ENCODE measurements at regions not wholly inside any gene's neighbourhood (a gene's known extent, or its start where the extent isn't known, plus 50 kb on each side); places are given as distances from the start of the nearest gene placed in this dataset.

DNA sequence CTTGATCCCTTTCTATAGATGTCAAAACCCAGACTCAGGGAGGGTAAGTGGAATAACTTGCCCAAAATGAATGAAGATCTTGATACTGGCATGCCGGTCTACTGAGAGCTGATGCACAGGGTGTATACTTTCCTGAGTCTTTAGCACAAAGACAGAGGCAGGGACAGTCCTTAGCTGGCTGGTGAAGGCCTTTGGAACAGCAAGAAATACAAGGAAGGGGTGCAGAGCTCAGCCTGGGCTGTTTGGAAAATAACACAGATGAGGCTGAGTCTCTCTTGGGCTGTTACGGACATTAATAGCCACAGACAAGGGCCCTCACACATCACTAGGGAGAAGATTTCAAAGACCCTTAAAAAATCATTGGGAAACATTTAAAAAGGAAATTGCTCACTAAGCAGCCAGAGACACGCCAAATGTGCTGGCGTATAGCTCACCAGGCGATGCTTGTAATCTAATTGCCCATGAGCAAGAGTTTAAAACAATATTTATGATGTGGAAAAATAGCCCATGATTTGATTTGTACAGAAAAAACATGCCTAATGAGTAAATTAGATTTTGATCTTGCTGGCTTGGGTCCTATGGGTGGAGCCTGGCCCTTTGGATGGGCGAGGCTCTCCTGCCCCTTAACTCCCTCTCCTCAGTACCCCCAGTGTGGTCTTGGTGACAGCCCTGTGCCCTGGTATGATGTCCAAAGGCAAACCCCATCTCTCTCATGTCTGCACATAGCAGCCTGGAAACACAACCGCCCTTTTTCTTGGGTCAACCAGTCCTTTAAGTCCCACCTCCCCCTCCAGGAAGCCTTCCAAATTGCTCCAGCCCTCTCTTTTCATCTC is 81.8 kb upstream of the MRPS22 start:
- no peaks in the 10 kb centered on the region for H3K9me2 ChIP-seq (ENCODE audit: low read depth, low read length)
- no peaks in the 10 kb centered on the region for H3K79me2 ChIP-seq (ENCODE audit: insufficient read depth, low read length)
- H3K27ac ChIP-seq (ENCODE audit: low read depth, low read length, poor library complexity, severe bottlenecking) = no peak overlapping the region

DNA sequence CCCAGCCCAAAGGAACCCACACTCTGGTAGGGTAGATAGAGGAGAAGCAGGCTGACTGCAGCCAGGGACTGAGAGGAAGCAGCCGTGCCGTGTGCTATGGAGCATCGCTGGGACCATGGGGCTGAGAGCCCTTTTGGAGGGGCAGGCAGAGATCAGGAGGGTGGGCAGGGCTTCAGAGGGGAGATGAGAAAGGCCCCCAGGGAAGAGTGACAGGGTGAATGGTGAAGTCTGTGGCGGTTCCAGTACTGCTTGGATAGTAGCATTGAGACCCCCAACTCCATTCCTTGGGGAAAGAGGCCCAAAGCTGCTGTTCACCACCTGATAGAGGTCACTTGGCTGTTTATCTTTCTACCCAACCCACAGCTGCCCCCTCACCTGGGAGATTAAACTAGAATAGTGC is 80.0 kb upstream of the MRPS22 start:
- H3F3A ChIP-seq (ENCODE audit: insufficient read depth, low read length) = no peaks in the 10 kb centered on the region
- H3K9me2 ChIP-seq (ENCODE audit: low read depth, low read length) = no peaks in the 10 kb centered on the region
- TF ChIP-seq, protein P1, sequence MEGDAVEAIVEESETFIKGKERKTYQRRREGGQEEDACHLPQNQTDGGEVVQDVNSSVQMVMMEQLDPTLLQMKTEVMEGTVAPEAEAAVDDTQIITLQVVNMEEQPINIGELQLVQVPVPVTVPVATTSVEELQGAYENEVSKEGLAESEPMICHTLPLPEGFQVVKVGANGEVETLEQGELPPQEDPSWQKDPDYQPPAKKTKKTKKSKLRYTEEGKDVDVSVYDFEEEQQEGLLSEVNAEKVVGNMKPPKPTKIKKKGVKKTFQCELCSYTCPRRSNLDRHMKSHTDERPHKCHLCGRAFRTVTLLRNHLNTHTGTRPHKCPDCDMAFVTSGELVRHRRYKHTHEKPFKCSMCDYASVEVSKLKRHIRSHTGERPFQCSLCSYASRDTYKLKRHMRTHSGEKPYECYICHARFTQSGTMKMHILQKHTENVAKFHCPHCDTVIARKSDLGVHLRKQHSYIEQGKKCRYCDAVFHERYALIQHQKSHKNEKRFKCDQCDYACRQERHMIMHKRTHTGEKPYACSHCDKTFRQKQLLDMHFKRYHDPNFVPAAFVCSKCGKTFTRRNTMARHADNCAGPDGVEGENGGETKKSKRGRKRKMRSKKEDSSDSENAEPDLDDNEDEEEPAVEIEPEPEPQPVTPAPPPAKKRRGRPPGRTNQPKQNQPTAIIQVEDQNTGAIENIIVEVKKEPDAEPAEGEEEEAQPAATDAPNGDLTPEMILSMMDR (IDR thresholded peaks at IDR 0.05; ENCODE audit: low read length) = no peak
- TF ChIP-seq EZH2 (IDR thresholded peaks at IDR 0.05; ENCODE audit: borderline replicate concordance, low read length) = no peak
- no peaks in the 10 kb centered on the region for H3K36me3 ChIP-seq (ENCODE audit: insufficient read depth, low read length)
- H2AFZ ChIP-seq (ENCODE audit: low read length) = no peak overlapping the region
- no peaks in the 10 kb centered on the region for H4K20me1 ChIP-seq (ENCODE audit: insufficient read depth, low read length)
- H3K27me3 ChIP-seq (ENCODE audit: insufficient read depth, low read length) = no peaks in the 10 kb centered on the region
- no peaks in the 10 kb centered on the region for H3K9me3 ChIP-seq (ENCODE audit: low read length)
- H3K27ac ChIP-seq (ENCODE audit: low read depth, low read length, poor library complexity, severe bottlenecking) = no peak overlapping the region
- no peak overlapping the region for H3K4me3 ChIP-seq (ENCODE audit: low read depth, low read length, poor library complexity, severe bottlenecking)
- H3K4me1 ChIP-seq (ENCODE audit: insufficient read depth, low read length, severe bottlenecking) = no peaks in the 10 kb centered on the region
- H3K4me2 ChIP-seq (ENCODE audit: low read length) = no peak overlapping the region
- H3K9ac ChIP-seq (ENCODE audit: low read length) = no peak overlapping the region
- no peaks in the 10 kb centered on the region for H3K79me2 ChIP-seq (ENCODE audit: insufficient read depth, low read length)

More for the DNA sequence above, 81.8 kb upstream of the MRPS22 start:
- H2AFZ ChIP-seq (ENCODE audit: low read length) = no peak overlapping the region
- TF ChIP-seq, protein P1 (IDR thresholded peaks at IDR 0.05; ENCODE audit: low read length) = no peak
- TF ChIP-seq EZH2 (IDR thresholded peaks at IDR 0.05; ENCODE audit: borderline replicate concordance, low read length) = no peak
- no peaks in the 10 kb centered on the region for H4K20me1 ChIP-seq (ENCODE audit: insufficient read depth, low read length)
- H3F3A ChIP-seq (ENCODE audit: insufficient read depth, low read length) = no peaks in the 10 kb centered on the region
- H3K9me3 ChIP-seq (ENCODE audit: low read length) = no peaks in the 10 kb centered on the region
- no peaks in the 10 kb centered on the region for H3K27me3 ChIP-seq (ENCODE audit: insufficient read depth, low read length)
- no peak overlapping the region for H3K4me3 ChIP-seq (ENCODE audit: low read depth, low read length, poor library complexity, severe bottlenecking)
- H3K4me1 ChIP-seq (ENCODE audit: insufficient read depth, low read length, severe bottlenecking) = no peaks in the 10 kb centered on the region
- H3K36me3 ChIP-seq (ENCODE audit: insufficient read depth, low read length) = no peaks in the 10 kb centered on the region
- H3K9ac ChIP-seq (ENCODE audit: low read length) = no peak overlapping the region
- H3K4me2 ChIP-seq (ENCODE audit: low read length) = no peak overlapping the region

DNA sequence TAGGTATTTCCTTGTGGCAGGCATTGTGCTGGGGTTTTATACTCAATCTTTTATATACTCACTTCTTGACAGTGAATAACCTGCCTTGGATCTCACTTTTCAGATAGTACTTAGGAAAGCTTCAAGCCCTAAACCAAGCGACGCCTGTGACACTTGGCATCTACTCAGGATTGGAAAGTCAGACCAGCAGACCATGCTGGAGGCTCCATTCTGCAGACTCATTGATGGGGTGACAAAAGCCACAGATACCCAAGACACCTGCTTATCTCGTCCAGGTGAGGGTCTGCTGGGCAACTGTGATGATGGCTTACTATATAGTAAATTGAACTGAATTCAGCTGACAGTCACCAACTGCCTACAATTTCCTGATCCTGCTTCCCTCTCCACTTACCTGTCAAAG is 79.4 kb upstream of the MRPS22 start:
- H3K36me3 ChIP-seq (ENCODE audit: insufficient read depth, low read length) = no peaks in the 10 kb centered on the region
- no peak overlapping the region for H3K9ac ChIP-seq (ENCODE audit: low read length)
- H3K9me2 ChIP-seq (ENCODE audit: low read depth, low read length) = no peaks in the 10 kb centered on the region
- H3K4me3 ChIP-seq (ENCODE audit: low read depth, low read length, poor library complexity, severe bottlenecking) = no peak overlapping the region
- H3K27ac ChIP-seq (ENCODE audit: low read depth, low read length, poor library complexity, severe bottlenecking) = no peak overlapping the region
- H4K20me1 ChIP-seq (ENCODE audit: insufficient read depth, low read length) = no peaks in the 10 kb centered on the region
- H3K27me3 ChIP-seq (ENCODE audit: insufficient read depth, low read length) = no peaks in the 10 kb centered on the region
- no peaks in the 10 kb centered on the region for H3F3A ChIP-seq (ENCODE audit: insufficient read depth, low read length)
- H2AFZ ChIP-seq (ENCODE audit: low read length) = no peak overlapping the region
- H3K4me1 ChIP-seq (ENCODE audit: insufficient read depth, low read length, severe bottlenecking) = no peaks in the 10 kb centered on the region
- H3K9me3 ChIP-seq (ENCODE audit: low read length) = no peaks in the 10 kb centered on the region
- H3K4me2 ChIP-seq (ENCODE audit: low read length) = no peak overlapping the region
- no peaks in the 10 kb centered on the region for H3K79me2 ChIP-seq (ENCODE audit: insufficient read depth, low read length)
- TF ChIP-seq, protein P1 (IDR thresholded peaks at IDR 0.05; ENCODE audit: low read length) = no peak
- no peak for TF ChIP-seq EZH2 (IDR thresholded peaks at IDR 0.05; ENCODE audit: borderline replicate concordance, low read length)
